ENCODE measurements at regions not wholly inside any gene's neighbourhood (a gene's known extent, or its start where the extent isn't known, plus 50 kb on each side); places are given as distances from the start of the nearest gene placed in this dataset.

DNA sequence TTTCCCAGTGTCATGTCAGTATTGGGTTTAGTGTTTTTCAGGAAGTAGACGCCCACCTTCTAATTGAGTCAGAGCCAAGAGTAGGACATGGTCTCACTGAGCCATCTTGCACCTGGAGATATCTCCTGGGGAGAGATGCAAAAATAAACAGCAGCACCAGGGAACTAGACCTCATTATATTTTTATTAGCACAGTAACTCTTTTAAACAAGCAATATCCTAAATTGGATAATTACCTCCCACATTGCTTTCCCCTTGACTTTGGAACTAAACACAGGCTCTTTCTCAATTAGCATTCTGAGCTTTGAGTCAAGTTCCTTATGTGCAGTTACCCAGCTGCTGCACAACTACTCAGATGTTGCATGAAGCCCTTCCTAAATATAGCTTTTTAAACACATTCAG is 175.4 kb downstream of the IBTK start:
- no peak for DNase-seq (ENCODE audit: low spot score)

GRCh38 chr6:82068721-82069120 is 178.8 kb downstream of the IBTK start:
- DNase-seq (ENCODE audit: low spot score): no peak

GRCh38 chr6:82066991-82067411 is 180.5 kb downstream of the IBTK start:
- DNase-seq (ENCODE audit: low spot score): peak; percentile 12

GRCh38 chr6:82066196-82066595 is 181.3 kb downstream of the IBTK start:
- DNase-seq (ENCODE audit: low spot score): no peak

GRCh38 chr6:82063574-82063973 is 184.0 kb downstream of the IBTK start:
- DNase-seq (ENCODE audit: low spot score): no peak

- no peak for DNase-seq (ENCODE audit: low spot score)
Observed at GRCh38 chr6:82062219-82062618, 185.3 kb downstream of the IBTK start.

DNA sequence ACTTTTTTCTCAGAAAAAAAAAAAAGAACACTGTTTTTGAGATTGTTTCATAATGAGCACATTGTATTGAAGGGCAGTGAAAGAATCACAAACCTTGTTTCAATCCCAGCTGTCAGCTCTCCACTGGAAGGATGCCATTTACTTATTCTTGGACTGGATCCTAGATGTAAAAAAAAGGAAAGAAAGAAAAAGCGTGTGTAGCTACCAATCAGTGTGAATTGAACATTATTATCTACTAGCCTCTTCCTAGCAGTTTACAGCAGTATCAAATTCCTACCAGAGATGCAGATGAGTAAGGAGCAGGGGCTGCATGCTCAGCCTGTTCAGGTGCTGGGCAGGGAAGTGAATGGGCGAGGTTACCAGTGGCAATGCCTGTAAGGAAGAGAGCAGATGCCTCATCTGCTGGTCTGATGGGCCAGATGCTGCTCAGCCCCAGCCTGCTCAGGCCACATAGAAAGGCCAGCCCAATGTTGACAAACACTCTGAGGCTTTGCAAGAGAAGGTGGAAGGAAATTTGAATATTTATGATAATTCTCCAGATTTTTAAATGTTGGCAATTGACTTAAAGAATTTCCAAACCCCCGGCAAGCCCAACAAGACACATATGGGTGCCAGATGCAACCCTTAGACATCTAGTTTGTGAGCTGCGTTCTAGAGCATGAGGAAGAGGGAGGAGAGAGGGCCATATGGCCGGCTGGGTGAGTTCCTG is 189.5 kb downstream of the IBTK start:
- DNase-seq (ENCODE audit: low spot score): no peak

GRCh38 chr6:82056567-82056966 is 191.0 kb downstream of the IBTK start:
- no peak for DNase-seq (ENCODE audit: low spot score)

DNA sequence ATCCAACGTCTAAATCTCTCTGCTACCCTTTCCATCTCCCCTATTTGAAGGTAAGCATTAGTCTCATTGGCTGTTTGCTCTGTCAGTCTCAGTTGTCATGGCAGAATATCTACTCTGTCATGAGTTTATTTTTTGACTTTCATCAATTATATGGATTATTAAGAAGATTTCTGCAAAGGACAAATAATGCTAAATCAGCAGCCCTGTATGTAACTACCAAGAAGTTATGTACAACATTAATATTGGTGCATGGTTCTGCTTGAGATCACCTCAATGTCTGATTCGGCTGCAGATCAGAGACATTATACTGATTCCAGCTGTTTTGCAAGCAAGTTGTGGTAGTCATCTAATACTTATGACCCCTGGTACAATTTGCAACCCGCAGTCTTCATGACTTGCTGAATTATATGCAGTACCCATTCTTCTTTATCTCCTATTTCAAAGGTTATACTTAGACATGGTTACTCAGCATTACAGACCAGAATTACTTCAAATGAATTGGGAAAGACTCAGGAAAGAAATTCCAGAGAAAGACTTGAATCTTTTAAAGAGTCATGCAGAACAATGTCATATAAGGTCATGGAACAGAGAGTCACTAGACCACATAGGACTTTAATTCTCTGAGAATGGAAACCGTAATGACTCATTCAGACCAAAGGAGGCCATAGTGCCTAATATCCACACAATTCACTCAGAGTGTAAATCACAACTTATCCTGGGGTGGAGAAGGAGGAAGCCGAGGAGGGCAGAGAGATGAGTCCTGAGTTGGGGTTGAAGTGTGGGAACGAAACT is 201.4 kb downstream of the IBTK start:
- no peak for DNase-seq (ENCODE audit: low spot score)

- peak; percentile 61 for DNase-seq (ENCODE audit: low spot score)
Observed at GRCh38 chr6:82040405-82041221, 206.9 kb downstream of the IBTK start.

- DNase-seq (ENCODE audit: low spot score): no peak
Observed at GRCh38 chr6:82038631-82039030, 208.9 kb downstream of the IBTK start.

DNA sequence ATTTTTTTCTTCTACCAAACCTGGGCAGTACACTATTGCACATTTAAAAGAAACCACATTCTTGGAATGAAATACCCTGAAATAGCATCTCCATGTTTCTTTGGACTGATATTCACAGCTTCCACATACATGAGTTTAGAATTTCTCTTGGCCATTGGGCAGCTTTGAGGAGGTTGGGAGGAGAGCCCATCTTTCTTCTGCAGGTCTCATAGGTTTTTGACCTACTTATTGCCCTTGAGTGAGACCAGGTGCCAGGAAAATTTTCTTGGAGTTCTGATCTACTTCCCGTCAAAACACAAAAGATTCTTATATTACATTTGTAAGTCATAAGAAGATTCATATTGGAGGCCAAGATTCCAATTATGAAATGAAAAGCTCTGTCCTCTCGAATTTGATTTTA is 212.0 kb downstream of the IBTK start:
- DNase-seq (ENCODE audit: low spot score): no peak

DNA sequence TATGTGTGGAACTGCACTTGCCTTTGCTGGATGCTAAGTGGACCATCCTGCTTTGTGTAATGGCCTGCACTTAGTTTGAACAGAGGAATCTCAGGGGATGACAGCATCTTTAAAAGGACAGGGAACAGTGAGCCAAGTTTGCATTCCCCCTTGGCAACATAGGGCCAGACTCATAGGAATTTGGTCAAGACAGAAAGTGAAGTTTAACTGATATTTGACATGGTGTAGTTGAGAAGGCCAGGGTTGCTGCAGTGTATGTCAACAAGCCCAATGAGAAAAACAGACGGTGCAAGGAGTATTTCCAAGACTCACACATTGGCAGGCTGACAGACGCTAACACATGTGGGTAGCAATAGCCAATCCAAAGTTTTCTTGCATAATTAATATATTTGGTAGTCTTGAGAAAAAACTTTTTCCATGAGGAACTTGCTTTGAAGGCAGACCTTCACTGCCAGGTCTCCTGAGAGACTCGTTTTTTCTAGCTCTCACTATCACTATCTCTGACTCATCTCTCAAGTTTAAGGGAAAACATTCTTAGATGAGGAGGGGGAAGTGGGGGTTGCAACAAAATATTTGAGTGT is 213.8 kb downstream of the IBTK start:
- DNase-seq (ENCODE audit: low spot score): no peak

- DNase-seq (ENCODE audit: low spot score): no peak
Observed at GRCh38 chr6:82032444-82032843, 215.1 kb downstream of the IBTK start.

DNA sequence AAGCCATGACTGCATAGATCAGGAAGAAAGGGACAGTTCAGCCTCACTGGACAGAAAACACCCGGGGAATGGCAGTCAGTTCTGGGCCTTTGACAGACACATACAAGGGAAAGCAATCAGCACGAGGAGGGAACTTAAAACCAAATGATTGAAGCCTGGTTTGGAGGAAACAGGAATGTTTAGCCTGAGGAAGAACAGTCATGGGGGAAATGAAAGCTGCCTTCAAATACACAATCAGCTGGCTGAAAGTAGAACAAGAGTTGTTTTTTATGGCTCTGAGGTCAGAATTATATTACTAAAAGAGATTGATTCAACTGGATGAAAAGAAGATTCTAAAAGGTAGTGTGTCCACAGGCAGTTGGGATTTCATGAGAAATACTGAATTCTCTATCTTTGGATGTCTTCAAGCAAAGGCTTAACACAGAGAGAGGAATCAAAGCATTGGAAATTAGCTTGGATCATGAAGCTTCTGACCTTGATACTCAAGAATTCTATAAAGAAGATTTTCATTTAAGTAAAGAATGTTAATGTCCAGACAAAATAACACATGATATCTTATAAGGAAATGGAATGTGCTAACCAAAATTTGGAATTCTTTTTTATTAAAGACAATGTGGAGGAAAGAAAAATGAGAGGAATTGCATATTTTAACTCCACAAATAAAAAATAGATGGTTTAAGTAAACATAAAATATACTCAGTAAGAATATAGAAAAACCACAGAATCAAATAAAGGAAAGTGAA is 216.6 kb downstream of the IBTK start:
- DNase-seq (ENCODE audit: low spot score): no peak

- no peak for DNase-seq (ENCODE audit: low spot score)
Observed at GRCh38 chr6:82030301-82030700, 217.2 kb downstream of the IBTK start.

DNA sequence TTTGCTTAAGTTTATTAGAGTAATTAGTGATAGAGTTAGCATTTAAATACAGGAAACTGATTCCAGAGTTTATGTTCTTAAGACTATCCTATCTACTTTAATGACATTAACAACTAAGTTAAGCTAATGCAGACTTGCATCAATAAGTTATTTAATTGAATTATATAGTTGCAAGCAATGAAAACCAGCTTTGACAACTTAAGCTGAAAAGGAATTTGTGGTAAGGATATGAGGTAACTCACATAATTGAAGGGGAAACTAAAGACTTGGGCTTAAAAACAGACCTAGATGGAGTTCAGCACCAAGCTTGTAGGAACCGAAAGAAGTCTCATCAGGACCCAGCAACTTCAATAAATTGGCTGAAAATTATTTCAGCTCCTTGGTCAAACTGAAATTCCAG is 222.3 kb downstream of the IBTK start:
- no peak for DNase-seq (ENCODE audit: low spot score)

- DNase-seq (ENCODE audit: low spot score): no peak
Observed at GRCh38 chr6:82022614-82023129, 224.9 kb downstream of the IBTK start.

DNA sequence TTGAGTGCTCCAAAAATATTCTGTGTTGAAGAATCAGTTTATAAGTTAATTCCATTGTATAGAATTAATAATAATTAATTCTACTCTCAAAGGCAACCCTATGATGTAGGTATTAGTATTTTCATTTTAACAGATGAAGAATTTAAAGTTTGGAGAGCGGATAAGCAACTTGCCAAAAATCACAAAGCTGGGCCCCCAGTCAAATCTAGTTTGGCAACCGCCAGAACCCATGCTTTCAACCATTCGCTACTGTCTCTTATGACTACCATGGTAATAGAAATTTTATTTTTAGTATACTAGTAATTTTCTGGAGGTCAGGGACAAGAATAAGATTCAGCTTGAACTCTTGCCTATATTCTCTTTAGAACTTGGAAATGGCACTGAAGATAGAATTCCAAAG is 229.8 kb downstream of the IBTK start:
- no peak for DNase-seq (ENCODE audit: low spot score)

DNA sequence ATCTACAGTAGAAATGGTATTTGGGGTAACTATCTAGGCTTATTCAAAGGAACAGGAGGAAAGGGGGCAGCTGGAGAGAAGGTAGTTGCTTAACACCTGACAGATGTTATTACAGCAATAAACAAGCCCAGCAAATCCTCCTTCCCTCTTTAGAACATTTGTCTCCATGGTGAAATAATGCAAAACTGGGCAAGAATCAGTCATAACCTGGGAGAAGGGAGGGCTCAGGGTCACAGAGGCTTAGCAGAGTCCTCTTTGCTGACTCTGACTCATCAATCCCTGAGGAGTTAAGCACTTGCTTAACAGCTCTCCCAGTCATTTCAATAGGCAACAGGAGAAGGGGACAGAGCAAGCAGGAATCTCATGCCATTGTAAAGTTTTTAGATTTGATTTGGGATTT is 230.3 kb downstream of the IBTK start:
- DNase-seq (ENCODE audit: low spot score): no peak

DNA sequence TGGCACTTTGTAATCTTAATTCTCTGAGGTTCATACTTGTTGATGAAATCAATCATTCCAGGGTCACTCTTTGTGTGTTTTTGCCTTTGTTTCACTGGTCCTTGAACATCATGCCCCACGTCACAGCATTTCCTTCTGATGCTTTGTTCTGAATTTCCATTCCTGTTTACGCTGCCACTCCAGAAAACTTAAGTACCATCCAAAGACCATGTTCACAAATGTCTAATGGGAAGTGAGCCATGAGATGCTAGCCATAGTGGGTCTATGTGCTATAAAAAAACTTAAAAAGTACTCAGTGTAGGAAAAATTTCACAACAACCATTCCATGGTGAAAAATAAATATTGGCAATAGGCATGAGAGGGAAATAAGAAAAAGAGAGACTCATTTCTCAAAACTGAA is 232.0 kb downstream of the IBTK start:
- no peak for DNase-seq (ENCODE audit: low spot score)

Measured in NAMALWA (cell line).